ENCODE measurements at regions not wholly inside any gene's neighbourhood (a gene's known extent, or its start where the extent isn't known, plus 50 kb on each side); places are given as distances from the start of the nearest gene placed in this dataset.

GRCh38 chr12:87329076-87329863 is 699.9 kb downstream of the C12orf50 start:
- Histone ChIP-seq H3K36me3 (ENCODE audit: insufficient read depth) (no peaks in the 10 kb centered on the region), H3K4me2 (no peak overlapping the region), H3K9ac (no peak overlapping the region), H2AFZ (ENCODE audit: low read depth) (no peak overlapping the region), H3K4me3 (IDR thresholded peaks at IDR 0.05; ENCODE audit: insufficient read depth, low read depth, low read length) (no peak overlapping the region), H3K79me2 (ENCODE audit: insufficient read depth, low read depth) (no peaks in the 10 kb centered on the region), H3K4me1 (ENCODE audit: low read depth, poor library complexity, severe bottlenecking) (no peaks in the 10 kb centered on the region), H3K27ac (no peak overlapping the region), H4K20me1 (ENCODE audit: insufficient read depth) (no peaks in the 10 kb centered on the region), H3K27me3 (ENCODE audit: insufficient read depth, low read depth) (no peaks in the 10 kb centered on the region)
- TF ChIP-seq CTCF (conservative IDR thresholded peaks at IDR 0.05; ENCODE audit: low read depth, low read length): no peak

- no peak overlapping the region for H3K27ac ChIP-seq
Measured at GRCh38 chr12:87323369-87323768, 705.8 kb downstream of the C12orf50 start.

GRCh38 chr12:87320724-87321123 is 708.5 kb downstream of the C12orf50 start:
- no peaks in the 10 kb centered on the region for H4K20me1 ChIP-seq (ENCODE audit: insufficient read depth)
- TF ChIP-seq CTCF (conservative IDR thresholded peaks at IDR 0.05; ENCODE audit: low read depth, low read length): no peak

More at GRCh38 chr12:87323369-87323768, 705.8 kb downstream of the C12orf50 start:
- H3K9ac ChIP-seq: no peak overlapping the region
- no peak overlapping the region for H3K4me2 ChIP-seq
- H4K20me1 ChIP-seq (ENCODE audit: insufficient read depth): no peaks in the 10 kb centered on the region
- no peaks in the 10 kb centered on the region for H3K79me2 ChIP-seq (ENCODE audit: insufficient read depth, low read depth)
- no peak for TF ChIP-seq CTCF (conservative IDR thresholded peaks at IDR 0.05; ENCODE audit: low read depth, low read length)
- H3K4me1 ChIP-seq (ENCODE audit: low read depth, poor library complexity, severe bottlenecking): no peaks in the 10 kb centered on the region
- no peak overlapping the region for H2AFZ ChIP-seq (ENCODE audit: low read depth)
- no peaks in the 10 kb centered on the region for H3K36me3 ChIP-seq (ENCODE audit: insufficient read depth)
- no peak overlapping the region for H3K4me3 ChIP-seq (IDR thresholded peaks at IDR 0.05; ENCODE audit: insufficient read depth, low read depth, low read length)
- H3K27me3 ChIP-seq (ENCODE audit: insufficient read depth, low read depth): no peaks in the 10 kb centered on the region

GRCh38 chr12:87317302-87317701 is 711.9 kb downstream of the C12orf50 start:
- Histone ChIP-seq H3K9ac (no peak overlapping the region), H3K4me2 (no peak overlapping the region), H4K20me1 (ENCODE audit: insufficient read depth) (no peaks in the 10 kb centered on the region), H3K4me3 (IDR thresholded peaks at IDR 0.05; ENCODE audit: insufficient read depth, low read depth, low read length) (no peak overlapping the region), H3K27ac (no peak overlapping the region), H2AFZ (ENCODE audit: low read depth) (no peak overlapping the region), H3K4me1 (ENCODE audit: low read depth, poor library complexity, severe bottlenecking) (no peaks in the 10 kb centered on the region), H3K79me2 (ENCODE audit: insufficient read depth, low read depth) (no peaks in the 10 kb centered on the region), H3K27me3 (ENCODE audit: insufficient read depth, low read depth) (no peaks in the 10 kb centered on the region), H3K36me3 (ENCODE audit: insufficient read depth) (no peaks in the 10 kb centered on the region)
- TF ChIP-seq CTCF (conservative IDR thresholded peaks at IDR 0.05; ENCODE audit: low read depth, low read length): no peak

More at GRCh38 chr12:87320724-87321123, 708.5 kb downstream of the C12orf50 start:
- Histone ChIP-seq H3K27me3 (ENCODE audit: insufficient read depth, low read depth) (no peaks in the 10 kb centered on the region), H3K4me2 (no peak overlapping the region), H3K4me3 (IDR thresholded peaks at IDR 0.05; ENCODE audit: insufficient read depth, low read depth, low read length) (no peak overlapping the region), H3K79me2 (ENCODE audit: insufficient read depth, low read depth) (no peaks in the 10 kb centered on the region), H3K4me1 (ENCODE audit: low read depth, poor library complexity, severe bottlenecking) (no peaks in the 10 kb centered on the region), H3K9ac (no peak overlapping the region), H3K27ac (no peak overlapping the region), H3K36me3 (ENCODE audit: insufficient read depth) (no peaks in the 10 kb centered on the region), H2AFZ (ENCODE audit: low read depth) (no peak overlapping the region)

Data from KMS-11 (cell line).